HL-60 (cell line): ENCODE measurements at regions not wholly inside any gene's neighbourhood (a gene's known extent, or its start where the extent isn't known, plus 50 kb on each side); places are given as distances from the start of the nearest gene placed in this dataset.

ENCODE experiments used
- DNase-seq, 2 experiments: peaks; one replicate each; pipeline ENCODE4 v3.0.0-alpha.2; 2010 to 2020; ENCODE audit warnings: low read depth in 1 of 2, low spot score in 1 of 2
- H3K27ac ChIP-seq: fragments of 250-450 bp; sonication (Bioruptor Pico); replicated peaks from 2 replicates; pipeline ENCODE4 v1.5.1; 2020; ENCODE audit warnings: mild to moderate bottlenecking, moderate library complexity
- H3K27me3 ChIP-seq: fragments of 250-450 bp; sonication (Bioruptor Pico); 2 replicates; pipeline ENCODE4 v1.5.1; 2021; ENCODE audit warnings: mild to moderate bottlenecking, moderate library complexity; ENCODE audit not compliant: insufficient read depth, poor library complexity, severe bottlenecking
- H3K4me3 ChIP-seq: replicated peaks from 2 replicates; pipeline ENCODE4 v1.5.1; 2011; ENCODE audit warnings: mild to moderate bottlenecking, control low read depth, low read length; ENCODE audit not compliant: insufficient read depth
- GABPA ChIP-seq: IDR thresholded peaks from 2 replicates; pipeline ENCODE4 v1.6.1; 2012; ENCODE audit warnings: low read depth
- POLR2AphosphoS5 ChIP-seq: IDR thresholded peaks from 2 replicates; pipeline ENCODE4 v1.6.1; 2012; ENCODE audit warnings: low read depth
- SPI1 ChIP-seq: IDR thresholded peaks from 2 replicates; pipeline ENCODE4 v1.6.1; 2012; ENCODE audit warnings: low read depth, mild to moderate bottlenecking, borderline replicate concordance
- TF ChIP-seq, protein P1 (sequence below): IDR thresholded peaks from one replicate; pipeline ENCODE4 v1.5.1; 2011; ENCODE audit warnings: low read length, control low read depth, inconsistent platforms; ENCODE audit not compliant: insufficient read depth
- TF ChIP-seq, protein P2 (sequence below): IDR thresholded peaks from 2 replicates; pipeline ENCODE4 v1.6.1; 2012; ENCODE audit warnings: low read depth; ENCODE audit not compliant: insufficient replicate concordance

DNA sequence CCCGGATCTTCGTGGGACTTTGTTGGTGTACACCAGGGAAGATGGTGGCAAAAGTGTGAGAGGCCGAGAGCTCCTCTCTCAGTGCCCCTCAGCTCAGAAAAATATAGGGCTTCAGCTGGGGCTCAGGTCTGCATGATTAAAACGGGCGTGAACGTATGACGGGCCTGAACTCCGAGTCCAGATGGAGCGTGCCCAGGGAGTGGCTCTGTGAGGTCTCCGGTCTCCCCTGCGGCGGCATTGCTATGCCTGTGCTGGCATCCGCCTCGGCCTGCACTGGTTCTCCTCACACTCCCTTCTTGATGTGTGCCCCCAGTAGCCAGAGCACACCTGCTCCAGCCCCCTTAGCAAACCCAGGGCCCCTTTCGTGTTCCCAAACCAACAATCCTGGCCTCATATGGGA lies 82.0 kb downstream of the TEX29 start:
- Histone ChIP-seq H3K4me3 (no peak overlapping the region), H3K27ac (no peak overlapping the region), H3K27me3 (no peaks in the 10 kb centered on the region)
- no peak for DNase-seq
- TF ChIP-seq, protein P1, sequence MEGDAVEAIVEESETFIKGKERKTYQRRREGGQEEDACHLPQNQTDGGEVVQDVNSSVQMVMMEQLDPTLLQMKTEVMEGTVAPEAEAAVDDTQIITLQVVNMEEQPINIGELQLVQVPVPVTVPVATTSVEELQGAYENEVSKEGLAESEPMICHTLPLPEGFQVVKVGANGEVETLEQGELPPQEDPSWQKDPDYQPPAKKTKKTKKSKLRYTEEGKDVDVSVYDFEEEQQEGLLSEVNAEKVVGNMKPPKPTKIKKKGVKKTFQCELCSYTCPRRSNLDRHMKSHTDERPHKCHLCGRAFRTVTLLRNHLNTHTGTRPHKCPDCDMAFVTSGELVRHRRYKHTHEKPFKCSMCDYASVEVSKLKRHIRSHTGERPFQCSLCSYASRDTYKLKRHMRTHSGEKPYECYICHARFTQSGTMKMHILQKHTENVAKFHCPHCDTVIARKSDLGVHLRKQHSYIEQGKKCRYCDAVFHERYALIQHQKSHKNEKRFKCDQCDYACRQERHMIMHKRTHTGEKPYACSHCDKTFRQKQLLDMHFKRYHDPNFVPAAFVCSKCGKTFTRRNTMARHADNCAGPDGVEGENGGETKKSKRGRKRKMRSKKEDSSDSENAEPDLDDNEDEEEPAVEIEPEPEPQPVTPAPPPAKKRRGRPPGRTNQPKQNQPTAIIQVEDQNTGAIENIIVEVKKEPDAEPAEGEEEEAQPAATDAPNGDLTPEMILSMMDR: no peak
- TF ChIP-seq, protein P2, sequence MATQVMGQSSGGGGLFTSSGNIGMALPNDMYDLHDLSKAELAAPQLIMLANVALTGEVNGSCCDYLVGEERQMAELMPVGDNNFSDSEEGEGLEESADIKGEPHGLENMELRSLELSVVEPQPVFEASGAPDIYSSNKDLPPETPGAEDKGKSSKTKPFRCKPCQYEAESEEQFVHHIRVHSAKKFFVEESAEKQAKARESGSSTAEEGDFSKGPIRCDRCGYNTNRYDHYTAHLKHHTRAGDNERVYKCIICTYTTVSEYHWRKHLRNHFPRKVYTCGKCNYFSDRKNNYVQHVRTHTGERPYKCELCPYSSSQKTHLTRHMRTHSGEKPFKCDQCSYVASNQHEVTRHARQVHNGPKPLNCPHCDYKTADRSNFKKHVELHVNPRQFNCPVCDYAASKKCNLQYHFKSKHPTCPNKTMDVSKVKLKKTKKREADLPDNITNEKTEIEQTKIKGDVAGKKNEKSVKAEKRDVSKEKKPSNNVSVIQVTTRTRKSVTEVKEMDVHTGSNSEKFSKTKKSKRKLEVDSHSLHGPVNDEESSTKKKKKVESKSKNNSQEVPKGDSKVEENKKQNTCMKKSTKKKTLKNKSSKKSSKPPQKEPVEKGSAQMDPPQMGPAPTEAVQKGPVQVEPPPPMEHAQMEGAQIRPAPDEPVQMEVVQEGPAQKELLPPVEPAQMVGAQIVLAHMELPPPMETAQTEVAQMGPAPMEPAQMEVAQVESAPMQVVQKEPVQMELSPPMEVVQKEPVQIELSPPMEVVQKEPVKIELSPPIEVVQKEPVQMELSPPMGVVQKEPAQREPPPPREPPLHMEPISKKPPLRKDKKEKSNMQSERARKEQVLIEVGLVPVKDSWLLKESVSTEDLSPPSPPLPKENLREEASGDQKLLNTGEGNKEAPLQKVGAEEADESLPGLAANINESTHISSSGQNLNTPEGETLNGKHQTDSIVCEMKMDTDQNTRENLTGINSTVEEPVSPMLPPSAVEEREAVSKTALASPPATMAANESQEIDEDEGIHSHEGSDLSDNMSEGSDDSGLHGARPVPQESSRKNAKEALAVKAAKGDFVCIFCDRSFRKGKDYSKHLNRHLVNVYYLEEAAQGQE: no peak
- no peak for TF ChIP-seq GABPA
- TF ChIP-seq SPI1: no peak
- TF ChIP-seq POLR2AphosphoS5: no peak

DNA sequence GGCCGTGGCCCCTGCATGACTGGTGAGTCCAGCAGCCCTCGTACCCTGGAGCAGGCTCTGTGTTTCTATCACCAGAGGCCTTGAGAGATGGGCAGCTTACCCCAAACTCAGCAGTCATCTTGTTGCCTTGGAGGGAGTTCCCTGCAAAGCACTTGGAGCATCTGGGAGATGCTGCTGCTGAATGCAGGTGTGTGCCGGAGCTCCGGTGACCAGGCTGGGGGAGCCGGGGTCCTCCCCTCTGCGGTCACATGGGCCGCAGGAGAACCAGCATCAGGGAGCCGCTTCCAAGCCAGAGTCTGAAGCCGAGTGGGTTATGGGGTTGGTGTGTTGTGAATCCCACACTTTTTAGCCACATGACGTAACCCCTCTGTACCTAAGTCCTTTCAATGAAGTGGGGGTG lies 82.8 kb downstream of the TEX29 start:
- H3K27me3 ChIP-seq: no peaks in the 10 kb centered on the region
- H3K4me3 ChIP-seq: no peak overlapping the region
- no peak overlapping the region for H3K27ac ChIP-seq
- TF ChIP-seq, protein P1: no peak
- TF ChIP-seq GABPA (no peak), POLR2AphosphoS5 (no peak), SPI1 (no peak)
- TF ChIP-seq, protein P2: no peak
- DNase-seq: no peak

DNA sequence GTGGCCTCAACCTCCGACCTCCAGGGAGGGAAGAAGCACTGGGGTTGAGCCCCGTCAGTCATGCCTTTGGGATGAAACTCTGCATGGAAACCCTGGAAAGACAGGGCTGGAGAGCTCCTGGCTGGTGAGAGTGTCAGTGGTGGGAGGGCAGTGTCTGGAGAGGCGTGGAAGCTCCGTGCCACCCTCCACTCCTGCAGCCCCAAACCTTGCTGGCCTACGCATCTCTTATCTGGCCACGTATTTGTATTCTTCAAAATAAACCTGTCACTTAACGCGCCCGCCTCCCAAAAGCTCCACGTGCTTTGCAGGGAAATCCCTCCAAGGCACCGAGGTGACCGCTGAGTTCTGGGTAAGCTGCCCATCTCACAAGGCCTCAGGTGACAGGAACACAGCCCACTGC lies 84.3 kb downstream of the TEX29 start:
- H3K27ac ChIP-seq: no peak overlapping the region
- H3K27me3 ChIP-seq: no peaks in the 10 kb centered on the region
- no peak for DNase-seq
- no peak overlapping the region for H3K4me3 ChIP-seq
- no peak for TF ChIP-seq GABPA
- TF ChIP-seq, protein P1: no peak
- TF ChIP-seq, protein P2: no peak
- TF ChIP-seq POLR2AphosphoS5: no peak
- no peak for TF ChIP-seq SPI1
